Mesothelial cell of epicardium (in vitro differentiated cells): ENCODE measurements at regions not wholly inside any gene's neighbourhood (a gene's known extent, or its start where the extent isn't known, plus 50 kb on each side); places are given as distances from the start of the nearest gene placed in this dataset.

Experiments
- DNase-seq, 2 experiments: peaks; one replicate each; pipeline ENCODE4 v3.0.0; 2021; ENCODE audit warnings: low spot score in 2 of 2; ENCODE audit not compliant: unreplicated experiment in 2 of 2
- H3K27ac Mint-ChIP-seq: 2 replicates; pipeline ENCODE4 v1.8.0; 2021; ENCODE audit warnings: mixed read lengths
- H3K27me3 Mint-ChIP-seq: 2 replicates; pipeline ENCODE4 v1.8.0; 2021; ENCODE audit warnings: low read depth, mixed read lengths
- H3K36me3 Mint-ChIP-seq: 2 replicates; pipeline ENCODE4 v1.8.0; 2021; ENCODE audit warnings: mixed read lengths
- H3K4me1 Mint-ChIP-seq: 2 replicates; pipeline ENCODE4 v1.8.0; 2021; ENCODE audit warnings: mixed read lengths
- H3K4me3 Mint-ChIP-seq: 2 replicates; pipeline ENCODE4 v1.8.0; 2021; ENCODE audit warnings: mild to moderate bottlenecking, moderate library complexity, mixed read lengths
- H3K9me3 Mint-ChIP-seq: 2 replicates; pipeline ENCODE4 v1.8.0; 2021; ENCODE audit warnings: mixed read lengths
- TF ChIP-seq, protein P1 (sequence below): fragments of 200-600 bp; sonication (generic); IDR thresholded peaks from one replicate; pipeline ENCODE4 v1.5.0; 2021; ENCODE audit warnings: antibody characterized with exemption; ENCODE audit not compliant: unreplicated experiment

DNA sequence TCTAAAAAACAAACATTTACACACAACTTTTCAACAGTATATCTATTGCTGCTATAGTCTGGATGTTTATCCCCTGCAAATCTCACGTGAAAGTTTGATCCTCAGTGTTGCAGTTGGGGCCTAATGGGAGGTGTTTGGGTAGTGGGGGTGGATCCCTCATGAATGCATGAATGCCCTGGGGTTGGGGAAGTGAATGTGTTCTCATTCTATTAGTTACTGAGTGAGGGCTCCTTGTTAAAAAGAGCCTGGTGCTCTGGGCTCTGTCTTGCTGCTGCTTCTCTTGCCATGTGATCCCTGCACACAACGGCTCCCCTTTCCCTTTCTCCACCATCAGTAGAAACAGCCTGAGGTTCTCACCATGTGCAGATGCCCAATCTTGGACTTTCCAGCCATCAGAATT lies 242.7 kb upstream of the HTR2A start:
- Mint-ChIP-seq H3K36me3 (no peaks in the 10 kb centered on the region), H3K4me3 (no peak overlapping the region), H3K4me1 (peaks cover 24% of the 10 kb centered on the region), H3K9me3 (peaks cover 6% of the 10 kb centered on the region), H3K27ac (no peak overlapping the region), H3K27me3 (no peaks in the 10 kb centered on the region)
- TF ChIP-seq, protein P1, sequence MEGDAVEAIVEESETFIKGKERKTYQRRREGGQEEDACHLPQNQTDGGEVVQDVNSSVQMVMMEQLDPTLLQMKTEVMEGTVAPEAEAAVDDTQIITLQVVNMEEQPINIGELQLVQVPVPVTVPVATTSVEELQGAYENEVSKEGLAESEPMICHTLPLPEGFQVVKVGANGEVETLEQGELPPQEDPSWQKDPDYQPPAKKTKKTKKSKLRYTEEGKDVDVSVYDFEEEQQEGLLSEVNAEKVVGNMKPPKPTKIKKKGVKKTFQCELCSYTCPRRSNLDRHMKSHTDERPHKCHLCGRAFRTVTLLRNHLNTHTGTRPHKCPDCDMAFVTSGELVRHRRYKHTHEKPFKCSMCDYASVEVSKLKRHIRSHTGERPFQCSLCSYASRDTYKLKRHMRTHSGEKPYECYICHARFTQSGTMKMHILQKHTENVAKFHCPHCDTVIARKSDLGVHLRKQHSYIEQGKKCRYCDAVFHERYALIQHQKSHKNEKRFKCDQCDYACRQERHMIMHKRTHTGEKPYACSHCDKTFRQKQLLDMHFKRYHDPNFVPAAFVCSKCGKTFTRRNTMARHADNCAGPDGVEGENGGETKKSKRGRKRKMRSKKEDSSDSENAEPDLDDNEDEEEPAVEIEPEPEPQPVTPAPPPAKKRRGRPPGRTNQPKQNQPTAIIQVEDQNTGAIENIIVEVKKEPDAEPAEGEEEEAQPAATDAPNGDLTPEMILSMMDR = no peak
- no peak for DNase-seq

DNA sequence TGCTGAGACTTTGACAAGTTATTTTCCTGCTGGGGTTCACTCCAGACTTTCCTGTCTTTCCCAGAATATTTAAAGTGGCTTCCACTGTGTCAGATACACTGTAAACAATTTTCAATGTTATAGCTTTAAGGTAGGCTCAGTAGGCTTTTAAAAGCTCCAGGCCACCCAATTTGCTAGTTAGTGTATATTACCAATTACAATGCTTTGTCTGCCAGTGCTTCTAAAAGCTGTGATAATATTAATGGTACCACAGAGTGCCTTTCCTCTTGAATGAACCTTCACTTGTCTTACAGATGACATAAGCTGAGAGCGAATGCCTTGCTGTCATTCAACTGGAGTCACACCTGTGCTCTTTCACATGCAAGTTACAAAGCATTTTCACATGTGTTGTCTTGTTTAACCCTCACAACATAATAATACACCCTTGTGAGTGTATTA lies 239.7 kb upstream of the HTR2A start:
- TF ChIP-seq, protein P1 = no peak
- no peak for DNase-seq
- Mint-ChIP-seq H3K9me3 (peaks cover 6% of the 10 kb centered on the region), H3K36me3 (no peaks in the 10 kb centered on the region), H3K4me1 (peaks cover 25% of the 10 kb centered on the region), H3K27ac (no peak overlapping the region), H3K4me3 (no peak overlapping the region), H3K27me3 (no peaks in the 10 kb centered on the region)

DNA sequence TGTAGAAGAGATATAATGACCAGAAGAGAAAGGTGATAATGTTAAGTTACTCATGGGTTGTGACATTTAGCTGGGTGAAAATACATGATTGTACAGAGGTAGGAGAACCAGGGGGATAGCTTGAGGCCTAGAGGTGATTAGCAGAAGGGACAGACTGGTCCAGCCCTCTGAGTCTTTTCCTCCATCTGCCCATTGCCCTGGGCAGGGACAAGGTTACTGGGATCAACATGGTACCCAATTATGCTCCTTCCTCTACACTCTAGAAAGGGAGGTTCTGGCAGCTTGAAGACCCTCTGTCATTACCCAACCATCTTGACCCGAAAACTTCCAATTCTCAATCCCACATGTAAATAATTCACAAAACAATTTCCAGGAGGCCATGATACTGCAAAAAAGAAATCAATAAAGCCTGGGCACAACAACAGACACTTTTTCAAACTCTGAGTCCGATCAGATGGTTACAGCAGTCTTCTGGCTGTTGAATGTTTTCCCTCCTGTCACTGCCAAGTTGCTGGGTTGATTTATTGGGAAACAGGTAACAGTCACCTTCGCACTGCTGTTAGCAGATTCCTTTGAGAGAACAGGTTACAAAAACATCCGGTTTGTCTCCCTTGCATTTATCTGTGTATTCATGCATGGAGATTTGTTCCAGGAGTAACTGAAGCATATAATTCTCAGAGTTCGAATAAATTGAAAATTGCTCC lies 239.1 kb upstream of the HTR2A start:
- no peaks in the 10 kb centered on the region for H3K27me3 Mint-ChIP-seq
- H3K36me3 Mint-ChIP-seq = no peaks in the 10 kb centered on the region
- no peak overlapping the region for H3K4me3 Mint-ChIP-seq
- no peak overlapping the region for H3K27ac Mint-ChIP-seq
- TF ChIP-seq, protein P1 = no peak
- H3K4me1 Mint-ChIP-seq = peaks cover 24% of the 10 kb centered on the region
- no peak for DNase-seq
- peaks cover 6% of the 10 kb centered on the region for H3K9me3 Mint-ChIP-seq

DNA sequence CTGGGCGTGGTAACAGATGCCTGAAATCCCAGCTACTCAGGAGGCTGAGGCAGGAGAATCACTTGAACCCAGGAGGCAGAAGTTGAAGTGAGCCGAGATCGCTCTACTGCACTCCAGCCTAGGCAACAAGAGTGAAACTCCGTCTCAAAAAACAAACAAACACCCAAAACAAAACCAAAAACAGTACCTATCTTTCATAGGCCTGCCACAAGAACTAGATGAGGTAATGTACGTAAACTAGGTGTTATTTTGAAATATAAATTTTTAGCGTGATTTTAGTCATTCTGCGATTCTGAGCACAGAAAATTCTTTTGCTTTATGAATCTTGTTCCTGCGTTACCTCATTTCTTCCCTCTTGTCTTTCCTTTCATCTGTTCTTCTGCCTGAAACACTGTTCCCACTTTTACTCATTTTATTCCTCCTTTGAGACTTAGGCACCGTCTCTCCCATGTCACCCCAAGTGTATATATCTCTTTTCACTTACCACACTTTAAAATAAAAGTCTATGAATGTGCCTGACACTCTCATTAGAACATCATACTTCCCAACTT lies 238.2 kb upstream of the HTR2A start:
- Mint-ChIP-seq H3K27ac (no peak overlapping the region), H3K36me3 (no peaks in the 10 kb centered on the region), H3K27me3 (no peaks in the 10 kb centered on the region), H3K4me1 (peaks cover 26% of the 10 kb centered on the region), H3K4me3 (no peak overlapping the region), H3K9me3 (peaks cover 6% of the 10 kb centered on the region)
- no peak for DNase-seq
- TF ChIP-seq, protein P1 = no peak

DNA sequence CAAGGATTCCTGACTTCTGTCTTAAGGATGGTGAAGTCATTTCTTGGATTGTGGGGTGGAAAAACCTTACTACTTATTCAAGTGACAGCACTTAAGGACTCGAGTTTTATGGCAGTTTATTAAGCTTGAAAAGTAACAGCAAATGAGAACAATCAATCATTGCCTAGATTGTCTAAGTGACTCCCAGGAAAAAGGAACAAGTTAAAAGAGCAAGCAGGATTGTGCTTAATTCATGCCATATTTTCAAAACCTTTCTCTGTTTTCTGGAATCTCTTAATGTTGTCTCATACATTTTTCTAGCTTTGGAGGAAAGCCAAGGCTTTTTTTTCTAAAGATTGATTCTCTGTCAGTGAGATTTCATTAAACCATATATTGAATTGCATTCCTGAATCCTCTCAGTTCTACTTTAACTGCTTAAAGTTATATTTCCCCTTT lies 236.2 kb upstream of the HTR2A start:
- Mint-ChIP-seq H3K27ac (peak overlapping the region; percentile 94), H3K27me3 (no peaks in the 10 kb centered on the region), H3K4me1 (peaks cover 27% of the 10 kb centered on the region), H3K36me3 (no peaks in the 10 kb centered on the region), H3K4me3 (no peak overlapping the region), H3K9me3 (peaks cover 2% of the 10 kb centered on the region)
- TF ChIP-seq, protein P1 = no peak
- DNase-seq = no peak
